ENCODE measurements at regions not wholly inside any gene's neighbourhood (a gene's known extent, or its start where the extent isn't known, plus 50 kb on each side); places are given as distances from the start of the nearest gene placed in this dataset.

DNA sequence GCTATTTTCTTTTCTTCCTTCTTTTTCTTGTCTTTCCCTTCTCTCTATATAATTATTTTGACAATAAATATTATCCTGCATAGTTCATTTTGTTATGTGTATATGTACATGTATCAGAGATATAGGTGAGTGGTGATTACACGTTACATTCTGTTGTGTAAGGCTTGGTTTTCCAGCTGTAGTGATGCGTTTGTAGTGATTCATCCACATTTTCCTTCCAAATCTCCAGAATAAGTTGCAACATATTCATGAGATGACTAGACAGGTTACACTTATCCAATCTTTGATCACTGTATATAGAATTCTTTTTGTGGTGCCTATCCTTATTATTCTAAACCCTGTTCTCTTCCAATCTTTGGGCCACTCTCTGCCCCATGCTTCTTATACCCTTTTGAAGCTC, 540.2 kb downstream of the GBA3 start:
- TF ChIP-seq POLR2AphosphoS5 (IDR thresholded peaks at IDR 0.05; ENCODE audit: low read depth, low read length) (no peak), ZNF670 (CRISPR knock-in tag; IDR thresholded peaks at IDR 0.05; ENCODE audit: borderline replicate concordance) (no peak)

Measured in HepG2 (cell line).